KBM-7 (cell line): ENCODE measurements at regions not wholly inside any gene's neighbourhood (a gene's known extent, or its start where the extent isn't known, plus 50 kb on each side); places are given as distances from the start of the nearest gene placed in this dataset.
"Not testable (repeated sequence)": the region's sequence is repeated elsewhere in the genome, so short reads cannot be mapped to it uniquely, and the experiment has no call there.

ENCODE experiments used
- DNase-seq: peaks from one replicate; pipeline ENCODE4 v3.0.0-alpha.2; 2015
- in situ Hi-C: fragments of 300-500 bp; cut with MboI; formaldehyde crosslinking; loops from 2 replicates; pipeline ENCODE4 v1.14.3; 2020; ENCODE audit warnings: low sequenced_read_pairs, low pct_unique_long_range_greater_than_20kb, mixed read lengths

GRCh38 chr12:94916663-94917062, 86.8 kb downstream of the NDUFA12 start:
- in situ Hi-C loops, result no loop called here
- no peak for DNase-seq

- DNase-seq, result no peak
- in situ Hi-C loops, result no loop called here
Observed at GRCh38 chr12:94909663-94910062, 93.8 kb downstream of the NDUFA12 start.

- in situ Hi-C loops, DNase-seq: not testable (repeated sequence)
Observed at GRCh38 chr12:94905749-94906148, 97.7 kb downstream of the NDUFA12 start.

GRCh38 chr12:94900496-94900895, 103.0 kb downstream of the NDUFA12 start:
- in situ Hi-C loops, result no loop called here
- DNase-seq, result no peak

GRCh38 chr12:94898388-94898787, 105.1 kb downstream of the NDUFA12 start:
- in situ Hi-C loops, result no loop called here

GRCh38 chr12:94892544-94893267, 110.8 kb downstream of the NDUFA12 start:
- in situ Hi-C loops, result no loop called here
- DNase-seq, result no peak

More at GRCh38 chr12:94898388-94898787, 105.1 kb downstream of the NDUFA12 start:
- DNase-seq, result no peak

GRCh38 chr12:94889445-94890210, 113.9 kb downstream of the NDUFA12 start:
- no peak for DNase-seq
- in situ Hi-C loops, result no loop called here

- DNase-seq, result no peak
- in situ Hi-C loops, result no loop called here
Observed at GRCh38 chr12:94879542-94879941, 124.0 kb downstream of the NDUFA12 start.

- in situ Hi-C loops, result no loop called here
- DNase-seq, result peak; percentile 74
Observed at GRCh38 chr12:94875525-94875924, 128.0 kb downstream of the NDUFA12 start.

- DNase-seq, result no peak
Observed at GRCh38 chr12:94874518-94875302, 128.8 kb downstream of the NDUFA12 start.

GRCh38 chr12:94873734-94874517, 129.6 kb downstream of the NDUFA12 start:
- in situ Hi-C loops, result no loop called here
- no peak for DNase-seq

More at GRCh38 chr12:94874518-94875302, 128.8 kb downstream of the NDUFA12 start:
- in situ Hi-C loops, result no loop called here

GRCh38 chr12:94872971-94873733, 130.3 kb downstream of the NDUFA12 start:
- in situ Hi-C loops, result no loop called here
- peak; percentile 61 for DNase-seq

GRCh38 chr12:94872671-94872970, 130.9 kb downstream of the NDUFA12 start:
- in situ Hi-C loops, result no loop called here
- no peak for DNase-seq

- in situ Hi-C loops, result no loop called here
- no peak for DNase-seq
Observed at GRCh38 chr12:94872007-94872653, 131.4 kb downstream of the NDUFA12 start.

GRCh38 chr12:94870511-94870910, 133.0 kb downstream of the NDUFA12 start:
- no peak for DNase-seq
- in situ Hi-C loops, result no loop called here

GRCh38 chr12:94868161-94868560, 135.3 kb downstream of the NDUFA12 start:
- no peak for DNase-seq
- in situ Hi-C loops, result no loop called here

- in situ Hi-C loops, result no loop called here
- no peak for DNase-seq
Observed at GRCh38 chr12:94867066-94867855, 136.2 kb downstream of the NDUFA12 start.
